H9 (cell line): ENCODE measurements at regions not wholly inside any gene's neighbourhood (a gene's known extent, or its start where the extent isn't known, plus 50 kb on each side); places are given as distances from the start of the nearest gene placed in this dataset.
A peak's percentile ranks its signal among the peaks of the same experiment; 100 is the strongest.

Experiments used
- DNase-seq: peaks from one replicate; pipeline ENCODE4 v3.0.0-alpha.2; 2017
- H2AFZ ChIP-seq: one replicate; pipeline ENCODE4 v1.6.1; 2013; ENCODE audit warnings: mild to moderate bottlenecking, low read length, control low read depth, moderate library complexity
- H2AK5ac ChIP-seq: 2 replicates; pipeline ENCODE4 v1.6.1; 2013; ENCODE audit warnings: low read length, control low read depth, mixed read lengths; ENCODE audit not compliant: insufficient read length
- H2BK120ac ChIP-seq: one replicate; pipeline ENCODE4 v1.6.1; 2013; ENCODE audit warnings: low read depth, mild to moderate bottlenecking, low read length, control low read depth, inconsistent platforms; ENCODE audit not compliant: poor library complexity, severe bottlenecking
- H2BK12ac ChIP-seq: 2 replicates; pipeline ENCODE4 v1.6.1; 2013; ENCODE audit warnings: low read length, control low read depth, mixed read lengths, low read depth; ENCODE audit not compliant: insufficient read length
- H2BK15ac ChIP-seq: 2 replicates; pipeline ENCODE4 v1.6.1; 2013; ENCODE audit warnings: low read depth, low read length, control low read depth
- H2BK20ac ChIP-seq: one replicate; pipeline ENCODE4 v1.6.1; 2013; ENCODE audit warnings: low read depth, mild to moderate bottlenecking, low read length, control low read depth, inconsistent platforms; ENCODE audit not compliant: poor library complexity, severe bottlenecking
- H2BK5ac ChIP-seq: 2 replicates; pipeline ENCODE4 v1.6.1; 2013; ENCODE audit warnings: low read length, control low read depth, mixed read lengths; ENCODE audit not compliant: insufficient read length
- H3K14ac ChIP-seq: 2 replicates; pipeline ENCODE4 v1.6.1; 2013; ENCODE audit warnings: low read length, control low read depth; ENCODE audit not compliant: insufficient read depth
- H3K18ac ChIP-seq: 2 replicates; pipeline ENCODE4 v1.6.1; 2013; ENCODE audit warnings: low read depth, mild to moderate bottlenecking, mixed read lengths, low read length, control low read depth; ENCODE audit not compliant: insufficient read length
- H3K23ac ChIP-seq: 2 replicates; pipeline ENCODE4 v1.6.1; 2013; ENCODE audit warnings: low read length, control low read depth, mixed read lengths, low read depth; ENCODE audit not compliant: insufficient read length
- H3K23me2 ChIP-seq: 2 replicates; pipeline ENCODE4 v1.6.1; 2013; ENCODE audit warnings: low read depth, mild to moderate bottlenecking, mixed read lengths, low read length, control low read depth; ENCODE audit not compliant: insufficient read length, poor library complexity, severe bottlenecking
- H3K27ac ChIP-seq: 2 replicates; pipeline ENCODE4 v1.5.1; 2013; ENCODE audit warnings: low read length, control low read depth, mixed read lengths, low read depth; ENCODE audit not compliant: insufficient read length
- H3K27me3 ChIP-seq: 2 replicates; pipeline ENCODE4 v1.6.1; 2013; ENCODE audit warnings: low read length, control low read depth, inconsistent platforms; ENCODE audit not compliant: insufficient read depth
- H3K4ac ChIP-seq: 2 replicates; pipeline ENCODE4 v1.6.1; 2013; ENCODE audit warnings: low read depth, mild to moderate bottlenecking, control low read depth, inconsistent platforms, low read length, moderate library complexity
- H3K4me1 ChIP-seq: 2 replicates; pipeline ENCODE4 v1.6.1; 2013; ENCODE audit warnings: low read length, control low read depth, inconsistent platforms; ENCODE audit not compliant: insufficient read depth
- H3K4me2 ChIP-seq: 2 replicates; pipeline ENCODE4 v1.6.1; 2013; ENCODE audit warnings: low read length, control low read depth, mixed read lengths; ENCODE audit not compliant: insufficient read length, insufficient read depth
- H3K56ac ChIP-seq: 2 replicates; pipeline ENCODE4 v1.6.1; 2013; ENCODE audit warnings: low read depth, mild to moderate bottlenecking, mixed read lengths, low read length, control low read depth; ENCODE audit not compliant: insufficient read length
- H3K79me1 ChIP-seq: 2 replicates; pipeline ENCODE4 v1.6.1; 2013; ENCODE audit warnings: low read depth, mild to moderate bottlenecking, moderate library complexity, low read length, control low read depth, inconsistent platforms; ENCODE audit not compliant: insufficient read depth, poor library complexity, severe bottlenecking
- H3K79me2 ChIP-seq: 2 replicates; pipeline ENCODE4 v1.6.1; 2013; ENCODE audit warnings: low read length, control low read depth, inconsistent platforms; ENCODE audit not compliant: insufficient read depth
- H3K9ac ChIP-seq: 2 replicates; pipeline ENCODE4 v1.6.1; 2013; ENCODE audit warnings: low read length, control low read depth, mixed read lengths; ENCODE audit not compliant: insufficient read length; ENCODE audit errors: extremely low read depth
- H3K9me3 ChIP-seq: one replicate; pipeline ENCODE4 v1.6.1; 2013; ENCODE audit warnings: low read depth, low read length, inconsistent platforms; ENCODE audit not compliant: control insufficient read depth
- H3T11ph ChIP-seq: one replicate; pipeline ENCODE4 v1.6.1; 2013; ENCODE audit warnings: mild to moderate bottlenecking, low read length, control low read depth, inconsistent platforms
- H4K20me1 ChIP-seq: one replicate; pipeline ENCODE4 v1.6.1; 2013; ENCODE audit not compliant: control insufficient read depth, insufficient read length, insufficient read depth
- H4K5ac ChIP-seq: 2 replicates; pipeline ENCODE4 v1.6.1; 2013; ENCODE audit warnings: low read depth, mild to moderate bottlenecking, mixed read lengths, low read length, control low read depth; ENCODE audit not compliant: insufficient read length
- H4K8ac ChIP-seq: replicated peaks from 2 replicates; pipeline ENCODE4 v1.6.1; 2013; ENCODE audit warnings: low read length, control low read depth, mixed read lengths, low read depth; ENCODE audit not compliant: insufficient read length
- H4K91ac ChIP-seq: 2 replicates; pipeline ENCODE4 v1.6.1; 2013; ENCODE audit warnings: low read depth, mild to moderate bottlenecking, moderate library complexity, mixed read lengths, low read length, control low read depth; ENCODE audit not compliant: insufficient read length
- H3K27ac Mint-ChIP-seq, 3 experiments: 2 replicates in 2 of 3; 3 replicates in 1 of 3; pipeline ENCODE4 v1.8.0; 2020 to 2021; ENCODE audit warnings: mixed read lengths in 3 of 3, mild to moderate bottlenecking in 1 of 3, moderate library complexity in 1 of 3
- H3K27me3 Mint-ChIP-seq: 2 replicates; pipeline ENCODE4 v1.8.0; 2021; ENCODE audit warnings: low read depth, mild to moderate bottlenecking, moderate library complexity, mixed read lengths
- H3K36me3 Mint-ChIP-seq, 3 experiments: 2 replicates in 2 of 3; 3 replicates in 1 of 3; pipeline ENCODE4 v1.8.0; 2020 to 2021; ENCODE audit warnings: low read depth in 3 of 3, mixed read lengths in 3 of 3; ENCODE audit not compliant: insufficient read depth in 1 of 3
- H3K4me1 Mint-ChIP-seq, 2 experiments: 2 replicates each; pipeline ENCODE4 v1.8.0; 2020; ENCODE audit warnings: mixed read lengths in 2 of 2
- H3K4me3 Mint-ChIP-seq, 2 experiments: 2 replicates in 1 of 2; 3 replicates in 1 of 2; pipeline ENCODE4 v1.8.0; 2020 to 2021; ENCODE audit warnings: mild to moderate bottlenecking in 2 of 2, mixed read lengths in 2 of 2, moderate library complexity in 1 of 2
- H3K9me3 Mint-ChIP-seq, 2 experiments: 2 replicates in 1 of 2; 3 replicates in 1 of 2; pipeline ENCODE4 v1.8.0; 2020; ENCODE audit warnings: mild to moderate bottlenecking in 2 of 2, mixed read lengths in 2 of 2, moderate library complexity in 1 of 2
- CTCF ChIP-seq: fragments of 200-600 bp; sonication (generic); conservative IDR thresholded peaks from 3 replicates; pipeline ENCODE4 v1.8.0; 2021; ENCODE audit warnings: antibody characterized with exemption, mild to moderate bottlenecking
- WGBS: extraction: QIAGEN DNeasy Blood & Tissue Kit; methylation state at CpG from one replicate; pipeline ENCODE4 v1.1.7; 2013; ENCODE audit warnings: missing lambda C conversion rate, low lambda C conversion rate, mixed read lengths; ENCODE audit not compliant: insufficient read length; ENCODE audit errors: extremely low coverage; 5-methylcytosine and 5-hydroxymethylcytosine counted together

GRCh38 chr2:60119778-60120177 lies 433.7 kb downstream of the BCL11A start:
- Mint-ChIP-seq H3K27me3 (peaks cover 11% of the 10 kb centered on the region), H3K27ac (no peak overlapping the region), H3K36me3 (peaks cover 15 to 48% (median 20%) of the 10 kb centered on the region in 3 experiments), H3K4me3 (no peak overlapping the region), H3K4me1 (no peaks in the 10 kb centered on the region), H3K9me3 (peaks cover 44 to 49% of the 10 kb centered on the region in 2 experiments)
- peak; percentile 53 for TF ChIP-seq CTCF
- Histone ChIP-seq H3K27me3 (no peaks in the 10 kb centered on the region), H2BK20ac (no peak overlapping the region), H2BK5ac (no peak overlapping the region), H3K56ac (no peak overlapping the region), H3K79me2 (no peaks in the 10 kb centered on the region), H3K79me1 (no peaks in the 10 kb centered on the region), H3K18ac (no peak overlapping the region), H3K23ac (no peak overlapping the region), H4K20me1 (no peaks in the 10 kb centered on the region), H2AFZ (no peak overlapping the region), H3K27ac (no peak overlapping the region), H3K4me1 (no peaks in the 10 kb centered on the region), H3K4me2 (no peak overlapping the region), H3K9me3 (no peaks in the 10 kb centered on the region), H3T11ph (no peak overlapping the region), H4K8ac (no peak overlapping the region), H3K14ac (no peak overlapping the region), H3K23me2 (no peaks in the 10 kb centered on the region), H4K5ac (no peak overlapping the region), H3K4ac (no peak overlapping the region), H2BK120ac (no peak overlapping the region), H3K9ac (no peak overlapping the region), H2BK12ac (no peak overlapping the region), H2BK15ac (no peak overlapping the region), H2AK5ac (no peak overlapping the region), H4K91ac (no peak overlapping the region)
- no CpG with 5 or more reads among the region's 2 CpGs for WGBS
- no peak for DNase-seq
